GM23338 (cell line): ENCODE measurements at regions not wholly inside any gene's neighbourhood (a gene's known extent, or its start where the extent isn't known, plus 50 kb on each side); places are given as distances from the start of the nearest gene placed in this dataset.

Experiments used
- ATAC-seq: fragments of 200-7000 bp; cut with Tn5 transposase; 3 replicates; pipeline ENCODE4 v1.9.1; 2020
- DNase-seq: peaks from one replicate; pipeline ENCODE4 v3.0.0-alpha.2; 2015; ENCODE audit warnings: low spot score
- H2AFZ ChIP-seq: fragments of 200-600 bp; sonication (generic); 2 replicates; pipeline ENCODE4 v1.8.0; 2016; ENCODE audit warnings: antibody characterized with exemption, mild to moderate bottlenecking, moderate library complexity
- H3F3A ChIP-seq: fragments of 200-600 bp; sonication (generic); replicated peaks from 2 replicates; pipeline ENCODE4 v1.8.0; 2017; ENCODE audit warnings: antibody characterized with exemption, mixed run types, low read depth
- H3K27ac ChIP-seq: fragments of 200-600 bp; sonication (generic); 2 replicates; pipeline ENCODE4 v1.6.1; 2016; ENCODE audit warnings: low read depth
- H3K27me3 ChIP-seq: fragments of 200-600 bp; sonication (generic); 2 replicates; pipeline ENCODE4 v1.8.0; 2016; ENCODE audit warnings: mild to moderate bottlenecking, mixed run types, moderate library complexity; ENCODE audit not compliant: insufficient read depth
- H3K36me3 ChIP-seq: fragments of 200-600 bp; sonication (generic); 2 replicates; pipeline ENCODE4 v1.8.0; 2016; ENCODE audit warnings: mild to moderate bottlenecking; ENCODE audit not compliant: insufficient read depth
- H3K4me1 ChIP-seq: fragments of 200-600 bp; sonication (generic); 2 replicates; pipeline ENCODE4 v1.8.0; 2016; ENCODE audit warnings: mild to moderate bottlenecking, moderate library complexity; ENCODE audit not compliant: insufficient read depth
- H3K4me2 ChIP-seq: fragments of 200-600 bp; sonication (generic); 2 replicates; pipeline ENCODE4 v1.7.1; 2017; ENCODE audit warnings: mixed run types
- H3K4me3 ChIP-seq: fragments of 200-600 bp; sonication (generic); 2 replicates; pipeline ENCODE4 v1.6.1; 2016; ENCODE audit warnings: mixed run types
- H3K79me2 ChIP-seq: fragments of 200-600 bp; sonication (generic); replicated peaks from 2 replicates; pipeline ENCODE4 v1.8.0; 2017; ENCODE audit warnings: mild to moderate bottlenecking; ENCODE audit not compliant: insufficient read depth
- H3K9me2 ChIP-seq: fragments of 200-600 bp; sonication (generic); 2 replicates; pipeline ENCODE4 v1.8.0; 2017; ENCODE audit not compliant: insufficient read depth
- H4K20me1 ChIP-seq: fragments of 200-600 bp; sonication (generic); replicated peaks from 2 replicates; pipeline ENCODE4 v1.8.0; 2017; ENCODE audit warnings: mild to moderate bottlenecking; ENCODE audit not compliant: insufficient read depth
- H3K27ac Mint-ChIP-seq: 2 replicates; pipeline ENCODE4 v1.8.0; 2020; ENCODE audit warnings: inconsistent platforms, mild to moderate bottlenecking, moderate library complexity, mixed read lengths
- H3K27me3 Mint-ChIP-seq: 3 replicates; pipeline ENCODE4 v1.8.0; 2022; ENCODE audit warnings: low read depth, mild to moderate bottlenecking, moderate library complexity, mixed read lengths, inconsistent platforms; ENCODE audit not compliant: insufficient read depth, poor library complexity
- H3K36me3 Mint-ChIP-seq: 3 replicates; pipeline ENCODE4 v1.8.0; 2021; ENCODE audit warnings: low read depth, mild to moderate bottlenecking, inconsistent platforms, moderate library complexity, mixed read lengths
- H3K4me1 Mint-ChIP-seq: 3 replicates; pipeline ENCODE4 v1.8.0; 2020; ENCODE audit warnings: mild to moderate bottlenecking, inconsistent platforms, mixed read lengths
- H3K4me3 Mint-ChIP-seq: 3 replicates; pipeline ENCODE4 v1.8.0; 2021; ENCODE audit warnings: moderate library complexity, mild to moderate bottlenecking, inconsistent platforms, mixed read lengths
- H3K9me3 Mint-ChIP-seq: 3 replicates; pipeline ENCODE4 v1.8.0; 2020; ENCODE audit warnings: moderate library complexity, mild to moderate bottlenecking, inconsistent platforms, mixed read lengths
- CREB1 ChIP-seq: fragments of 250-450 bp; sonication (Bioruptor Pico); IDR thresholded peaks from 2 replicates; pipeline ENCODE4 v1.5.0; 2020; ENCODE audit warnings: low read depth, mild to moderate bottlenecking, moderate library complexity
- EZH2 ChIP-seq: fragments of 200-600 bp; sonication (generic); IDR thresholded peaks from one replicate; pipeline ENCODE4 v1.8.0; 2017; ENCODE audit warnings: antibody characterized with exemption, mild to moderate bottlenecking, low read depth; ENCODE audit not compliant: unreplicated experiment
- EZH2phosphoT487 ChIP-seq: fragments of 200-600 bp; sonication (generic); IDR thresholded peaks from one replicate; pipeline ENCODE4 v1.8.1; 2018; ENCODE audit warnings: antibody characterized with exemption; ENCODE audit not compliant: unreplicated experiment
- TF ChIP-seq, protein P1 (sequence below): fragments of 250-450 bp; sonication (Bioruptor Pico); IDR thresholded peaks from 2 replicates; pipeline ENCODE4 v1.5.0; 2020; ENCODE audit warnings: mild to moderate bottlenecking, moderate library complexity

DNA sequence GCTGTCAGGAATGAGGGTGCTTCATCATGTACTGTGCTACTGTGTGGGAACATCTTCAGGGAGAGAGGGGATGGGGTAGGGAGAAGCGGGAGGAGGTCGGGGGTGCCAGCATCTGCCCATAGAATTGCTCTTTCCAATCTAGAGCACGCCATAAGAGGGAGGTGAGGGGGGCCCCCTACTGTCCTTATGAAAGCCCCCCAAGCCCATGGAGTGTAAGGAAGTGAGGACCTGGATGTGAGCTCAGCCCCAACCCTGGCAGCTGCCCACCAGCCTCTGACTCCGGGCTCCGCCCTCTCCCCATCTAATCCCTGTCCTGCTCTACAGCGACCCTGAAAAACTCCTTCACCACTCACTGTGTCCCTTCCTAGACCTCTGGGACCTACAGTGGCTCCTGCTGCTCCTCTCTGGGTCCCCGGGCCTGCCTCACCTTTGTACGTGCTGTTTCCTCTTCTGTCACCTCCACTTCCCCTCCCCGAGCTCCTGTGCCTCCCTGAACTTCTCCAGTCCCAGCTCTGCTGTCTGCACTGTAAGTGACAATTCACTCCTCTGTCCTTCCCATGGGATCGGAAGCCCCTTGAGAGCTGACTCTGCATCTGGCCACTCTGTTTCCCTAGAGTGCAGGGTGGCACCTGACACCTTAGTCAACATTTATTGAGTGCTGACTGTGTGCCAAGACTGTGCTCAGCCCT lies 269.4 kb downstream of the PTPRU start:
- Mint-ChIP-seq H3K27me3 (peaks cover 12% of the 10 kb centered on the region), H3K4me3 (no peak overlapping the region), H3K36me3 (no peaks in the 10 kb centered on the region), H3K9me3 (peaks cover 6% of the 10 kb centered on the region; the same call in 1 of the 3 replicates), H3K4me1 (peaks cover 40% of the 10 kb centered on the region), H3K27ac (no peak overlapping the region)
- Histone ChIP-seq H2AFZ (no peak overlapping the region), H3K4me2 (no peak overlapping the region), H3K9me2 (no peaks in the 10 kb centered on the region; the same call in 1 of the 2 replicates), H3K36me3 (no peaks in the 10 kb centered on the region), H3K4me1 (peaks cover 27% of the 10 kb centered on the region), H3K79me2 (no peaks in the 10 kb centered on the region), H4K20me1 (no peaks in the 10 kb centered on the region), H3K4me3 (no peak overlapping the region), H3F3A (no peaks in the 10 kb centered on the region), H3K27me3 (no peaks in the 10 kb centered on the region), H3K27ac (no peak overlapping the region)
- TF ChIP-seq CREB1 (CRISPR knock-in tag), result no peak
- TF ChIP-seq EZH2, result no peak
- TF ChIP-seq, protein P1, sequence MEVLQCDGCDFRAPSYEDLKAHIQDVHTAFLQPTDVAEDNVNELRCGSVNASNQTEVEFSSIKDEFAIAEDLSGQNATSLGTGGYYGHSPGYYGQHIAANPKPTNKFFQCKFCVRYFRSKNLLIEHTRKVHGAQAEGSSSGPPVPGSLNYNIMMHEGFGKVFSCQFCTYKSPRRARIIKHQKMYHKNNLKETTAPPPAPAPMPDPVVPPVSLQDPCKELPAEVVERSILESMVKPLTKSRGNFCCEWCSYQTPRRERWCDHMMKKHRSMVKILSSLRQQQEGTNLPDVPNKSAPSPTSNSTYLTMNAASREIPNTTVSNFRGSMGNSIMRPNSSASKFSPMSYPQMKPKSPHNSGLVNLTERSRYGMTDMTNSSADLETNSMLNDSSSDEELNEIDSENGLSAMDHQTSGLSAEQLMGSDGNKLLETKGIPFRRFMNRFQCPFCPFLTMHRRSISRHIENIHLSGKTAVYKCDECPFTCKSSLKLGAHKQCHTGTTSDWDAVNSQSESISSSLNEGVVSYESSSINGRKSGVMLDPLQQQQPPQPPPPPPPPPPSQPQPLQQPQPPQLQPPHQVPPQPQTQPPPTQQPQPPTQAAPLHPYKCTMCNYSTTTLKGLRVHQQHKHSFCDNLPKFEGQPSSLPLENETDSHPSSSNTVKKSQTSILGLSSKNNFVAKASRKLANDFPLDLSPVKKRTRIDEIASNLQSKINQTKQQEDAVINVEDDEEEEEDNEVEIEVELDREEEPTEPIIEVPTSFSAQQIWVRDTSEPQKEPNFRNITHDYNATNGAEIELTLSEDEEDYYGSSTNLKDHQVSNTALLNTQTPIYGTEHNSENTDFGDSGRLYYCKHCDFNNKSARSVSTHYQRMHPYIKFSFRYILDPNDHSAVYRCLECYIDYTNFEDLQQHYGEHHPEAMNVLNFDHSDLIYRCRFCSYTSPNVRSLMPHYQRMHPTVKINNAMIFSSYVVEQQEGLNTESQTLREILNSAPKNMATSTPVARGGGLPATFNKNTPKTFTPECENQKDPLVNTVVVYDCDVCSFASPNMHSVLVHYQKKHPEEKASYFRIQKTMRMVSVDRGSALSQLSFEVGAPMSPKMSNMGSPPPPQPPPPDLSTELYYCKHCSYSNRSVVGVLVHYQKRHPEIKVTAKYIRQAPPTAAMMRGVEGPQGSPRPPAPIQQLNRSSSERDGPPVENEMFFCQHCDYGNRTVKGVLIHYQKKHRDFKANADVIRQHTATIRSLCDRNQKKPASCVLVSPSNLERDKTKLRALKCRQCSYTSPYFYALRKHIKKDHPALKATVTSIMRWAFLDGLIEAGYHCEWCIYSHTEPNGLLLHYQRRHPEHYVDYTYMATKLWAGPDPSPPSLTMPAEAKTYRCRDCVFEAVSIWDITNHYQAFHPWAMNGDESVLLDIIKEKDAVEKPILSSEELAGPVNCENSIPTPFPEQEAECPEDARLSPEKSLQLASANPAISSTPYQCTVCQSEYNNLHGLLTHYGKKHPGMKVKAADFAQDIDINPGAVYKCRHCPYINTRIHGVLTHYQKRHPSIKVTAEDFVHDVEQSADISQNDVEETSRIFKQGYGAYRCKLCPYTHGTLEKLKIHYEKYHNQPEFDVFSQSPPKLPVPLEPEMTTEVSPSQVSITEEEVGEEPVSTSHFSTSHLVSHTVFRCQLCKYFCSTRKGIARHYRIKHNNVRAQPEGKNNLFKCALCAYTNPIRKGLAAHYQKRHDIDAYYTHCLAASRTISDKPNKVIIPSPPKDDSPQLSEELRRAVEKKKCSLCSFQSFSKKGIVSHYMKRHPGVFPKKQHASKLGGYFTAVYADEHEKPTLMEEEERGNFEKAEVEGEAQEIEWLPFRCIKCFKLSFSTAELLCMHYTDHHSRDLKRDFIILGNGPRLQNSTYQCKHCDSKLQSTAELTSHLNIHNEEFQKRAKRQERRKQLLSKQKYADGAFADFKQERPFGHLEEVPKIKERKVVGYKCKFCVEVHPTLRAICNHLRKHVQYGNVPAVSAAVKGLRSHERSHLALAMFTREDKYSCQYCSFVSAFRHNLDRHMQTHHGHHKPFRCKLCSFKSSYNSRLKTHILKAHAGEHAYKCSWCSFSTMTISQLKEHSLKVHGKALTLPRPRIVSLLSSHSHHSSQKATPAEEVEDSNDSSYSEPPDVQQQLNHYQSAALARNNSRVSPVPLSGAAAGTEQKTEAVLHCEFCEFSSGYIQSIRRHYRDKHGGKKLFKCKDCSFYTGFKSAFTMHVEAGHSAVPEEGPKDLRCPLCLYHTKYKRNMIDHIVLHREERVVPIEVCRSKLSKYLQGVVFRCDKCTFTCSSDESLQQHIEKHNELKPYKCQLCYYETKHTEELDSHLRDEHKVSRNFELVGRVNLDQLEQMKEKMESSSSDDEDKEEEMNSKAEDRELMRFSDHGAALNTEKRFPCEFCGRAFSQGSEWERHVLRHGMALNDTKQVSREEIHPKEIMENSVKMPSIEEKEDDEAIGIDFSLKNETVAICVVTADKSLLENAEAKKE (CRISPR knock-in tag), result no peak
- no peak for TF ChIP-seq EZH2phosphoT487
- ATAC-seq, result no peak
- DNase-seq, result no peak
